Liver (tissue), 8 donors: ENCODE measurements at regions not wholly inside any gene's neighbourhood (a gene's known extent, or its start where the extent isn't known, plus 50 kb on each side); places are given as distances from the start of the nearest gene placed in this dataset.

ENCODE experiments used
- DNase-seq: peaks from one replicate; pipeline ENCODE4 v3.0.0-alpha.2; 2017; ENCODE audit warnings: low spot score
- H3K27ac ChIP-seq, 2 donors: one replicate each; pipeline ENCODE4 v1.7.0; 2013; ENCODE audit warnings: inconsistent platforms in 2 of 2, low read length in 2 of 2, control low read depth in 1 of 2, low read depth in 1 of 2, mild to moderate bottlenecking in 1 of 2
- H3K27me3 ChIP-seq, 4 donors: one replicate each; pipeline versions ENCODE4 v1.6.1 to v1.7.0; 2013; ENCODE audit warnings: low read length in 3 of 4, inconsistent platforms in 1 of 4, mild to moderate bottlenecking in 1 of 4, moderate library complexity in 1 of 4; ENCODE audit not compliant: control insufficient read depth in 4 of 4, insufficient read depth in 4 of 4
- H3K36me3 ChIP-seq, 4 donors: one replicate each; pipeline versions ENCODE4 v1.6.1 to v1.7.0; 2013; ENCODE audit warnings: low read length in 3 of 4, mild to moderate bottlenecking in 3 of 4, low read depth in 1 of 4, moderate library complexity in 1 of 4; ENCODE audit not compliant: control insufficient read depth in 4 of 4, insufficient read depth in 3 of 4
- H3K4me1 ChIP-seq, 4 donors: one replicate each; pipeline versions ENCODE4 v1.6.1 to v1.7.0; 2013; ENCODE audit warnings: low read length in 3 of 4, mild to moderate bottlenecking in 3 of 4, moderate library complexity in 1 of 4; ENCODE audit not compliant: control insufficient read depth in 4 of 4, insufficient read depth in 4 of 4
- H3K4me3 ChIP-seq, 3 donors: one replicate each; pipeline versions ENCODE4 v1.6.1 to v1.7.0; 2013; ENCODE audit warnings: low read length in 3 of 3, control low read depth in 1 of 3, low read depth in 1 of 3, mild to moderate bottlenecking in 1 of 3
- H3K9ac ChIP-seq, 2 donors: one replicate each; pipeline ENCODE4 v1.7.0; 2013; ENCODE audit warnings: low read length in 2 of 2, mild to moderate bottlenecking in 2 of 2, moderate library complexity in 2 of 2, control low read depth in 1 of 2, low read depth in 1 of 2
- H3K9me3 ChIP-seq, 4 donors: one replicate each; pipeline versions ENCODE4 v1.6.1 to v1.7.0; 2013; ENCODE audit warnings: low read length in 3 of 4; ENCODE audit not compliant: control insufficient read depth in 4 of 4
- CTCF ChIP-seq: fragments of 150-350 bp; IDR thresholded peaks from 2 replicates; pipeline ENCODE4 v1.5.1; 2017; ENCODE audit warnings: improper control_type of control experiment, low read depth, low read length; ENCODE audit not compliant: missing input control
- FOXA1 ChIP-seq: IDR thresholded peaks from 2 replicates; pipeline ENCODE4 v1.6.1; 2016; ENCODE audit warnings: antibody characterized with exemption
- FOXA2 ChIP-seq: IDR thresholded peaks from 2 replicates; pipeline ENCODE4 v1.6.1; 2016; ENCODE audit warnings: antibody characterized with exemption
- GABPA ChIP-seq, 2 donors: IDR thresholded peaks in 1 of 2; conservative IDR thresholded peaks in 1 of 2; 2 replicates each; pipeline ENCODE4 v1.6.1; 2016; ENCODE audit warnings: antibody characterized with exemption in 2 of 2, mild to moderate bottlenecking in 1 of 2, moderate library complexity in 1 of 2
- HNF4A ChIP-seq, 2 donors: conservative IDR thresholded peaks; 2 replicates each; pipeline ENCODE4 v1.6.1; 2016; ENCODE audit warnings: antibody characterized with exemption in 2 of 2, mild to moderate bottlenecking in 2 of 2
- JUND ChIP-seq, 2 donors: IDR thresholded peaks; 2 replicates each; pipeline ENCODE4 v1.6.1; 2016; ENCODE audit warnings: antibody characterized with exemption in 2 of 2
- MAX ChIP-seq: IDR thresholded peaks from 2 replicates; pipeline ENCODE4 v1.6.1; 2016; ENCODE audit warnings: antibody characterized with exemption
- NR2F2 ChIP-seq: IDR thresholded peaks from 2 replicates; pipeline ENCODE4 v1.6.1; 2016; ENCODE audit warnings: antibody characterized with exemption
- REST ChIP-seq: IDR thresholded peaks from 2 replicates; pipeline ENCODE4 v1.6.1; 2016; ENCODE audit warnings: antibody characterized with exemption, mild to moderate bottlenecking
- RXRA ChIP-seq, 2 donors: IDR thresholded peaks; 2 replicates each; pipeline ENCODE4 v1.6.1; 2017 to 2018; ENCODE audit warnings: antibody characterized with exemption in 2 of 2, mild to moderate bottlenecking in 1 of 2
- SP1 ChIP-seq: IDR thresholded peaks from 2 replicates; pipeline ENCODE4 v1.6.1; 2018; ENCODE audit warnings: antibody characterized with exemption, mild to moderate bottlenecking
- TAF1 ChIP-seq: conservative IDR thresholded peaks from 2 replicates; pipeline ENCODE4 v1.6.1; 2016; ENCODE audit warnings: antibody characterized with exemption, mild to moderate bottlenecking
- YY1 ChIP-seq: IDR thresholded peaks from 2 replicates; pipeline ENCODE4 v1.6.1; 2016; ENCODE audit warnings: antibody characterized with exemption, mild to moderate bottlenecking
- WGBS: extraction: QIAGEN DNeasy Blood & Tissue Kit; methylation state at CpG from one replicate; pipeline ENCODE4 v1.1.7; 2013; 5-methylcytosine and 5-hydroxymethylcytosine counted together
- TF ChIP-seq, protein P1 (sequence below): IDR thresholded peaks from 2 replicates; pipeline ENCODE4 v1.6.1; 2016; ENCODE audit warnings: antibody characterized with exemption
- donor health status: healthy.
- donor health status: healthy.
- donor health status: healthy.
- donor health status: healthy.
- donor health status: healthy.

- Histone ChIP-seq H3K4me3 (no peak overlapping the region), H3K27me3 (peaks cover 0 to 3% (median 0%) of the 10 kb centered on the region in 4 donors), H3K9ac (no peak overlapping the region), H3K27ac (no peak overlapping the region), H3K9me3 (no peaks in the 10 kb centered on the region), H3K36me3 (no peaks in the 10 kb centered on the region), H3K4me1 (no peaks in the 10 kb centered on the region)
- no peak for DNase-seq
- WGBS, result 90% methylated on average over 6 of the region's 6 CpGs
- TF ChIP-seq CTCF (no peak), RXRA (IDR thresholded peaks at IDR 0.05) (no peak), REST (no peak), FOXA1 (no peak), SP1 (no peak), MAX (no peak), HNF4A (conservative IDR thresholded peaks at IDR 0.05) (no peak), GABPA (IDR thresholded peaks at IDR 0.05 in 1 of 2, conservative IDR thresholded peaks at IDR 0.05 in 1 of 2) (no peak), TAF1 (no peak)
- TF ChIP-seq, protein P1, sequence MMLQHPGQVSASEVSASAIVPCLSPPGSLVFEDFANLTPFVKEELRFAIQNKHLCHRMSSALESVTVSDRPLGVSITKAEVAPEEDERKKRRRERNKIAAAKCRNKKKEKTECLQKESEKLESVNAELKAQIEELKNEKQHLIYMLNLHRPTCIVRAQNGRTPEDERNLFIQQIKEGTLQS, result no peak
Measured at GRCh38 chr20:57883224-57883623, 173.4 kb upstream of the PMEPA1 start.

DNA sequence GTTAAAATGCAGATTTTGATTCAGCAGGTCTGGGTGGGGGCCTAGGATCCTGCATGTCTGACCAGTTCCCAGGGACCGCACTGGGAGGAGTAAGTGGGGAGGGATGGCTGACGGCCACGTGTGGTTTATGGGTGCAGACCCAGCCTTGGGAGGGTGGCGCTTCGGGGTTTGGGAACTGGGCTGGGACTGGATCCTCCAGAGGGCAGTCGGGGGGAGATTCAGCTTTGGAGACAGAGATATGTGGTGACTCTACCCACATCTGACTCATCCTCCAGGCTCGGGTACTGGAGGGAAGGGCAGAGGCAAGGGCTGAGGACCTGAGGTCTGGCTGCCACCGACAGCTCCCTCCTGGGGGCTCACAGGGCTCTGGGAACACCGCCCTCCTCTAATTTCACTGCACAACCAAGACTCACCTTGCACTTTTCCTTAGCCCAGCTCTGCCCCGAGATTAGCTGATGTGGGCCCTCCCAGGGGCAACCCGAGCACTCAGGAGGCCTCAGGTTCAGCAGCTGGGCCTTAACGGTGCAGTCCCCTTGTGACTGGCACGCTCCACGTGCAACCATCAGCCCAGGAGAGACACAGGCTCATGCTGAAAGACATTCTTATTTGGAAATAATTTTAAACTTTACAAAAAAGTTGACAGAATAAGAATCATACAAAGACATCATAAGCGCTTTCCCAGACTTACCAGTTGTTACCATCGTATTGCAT, 172.8 kb upstream of the PMEPA1 start:
- Histone ChIP-seq H3K9me3 (no peaks in the 10 kb centered on the region), H3K4me3 (no peak overlapping the region), H3K27me3 (peaks cover 0 to 6% (median 2%) of the 10 kb centered on the region in 4 donors), H3K9ac (no peak overlapping the region), H3K36me3 (no peaks in the 10 kb centered on the region), H3K27ac (no peak overlapping the region), H3K4me1 (no peaks in the 10 kb centered on the region)
- TF ChIP-seq HNF4A (conservative IDR thresholded peaks at IDR 0.05), result no peak
- TF ChIP-seq GABPA (IDR thresholded peaks at IDR 0.05 in 1 of 2, conservative IDR thresholded peaks at IDR 0.05 in 1 of 2), result no peak
- no peak for TF ChIP-seq TAF1
- TF ChIP-seq MAX, result no peak
- no peak for TF ChIP-seq REST
- no peak for TF ChIP-seq FOXA2
- TF ChIP-seq, protein P1, result no peak
- no peak for TF ChIP-seq NR2F2
- TF ChIP-seq JUND (IDR thresholded peaks at IDR 0.05), result no peak
- TF ChIP-seq YY1, result no peak
- TF ChIP-seq SP1, result no peak
- no peak for TF ChIP-seq RXRA (IDR thresholded peaks at IDR 0.05)
- no peak for DNase-seq
- WGBS, result 80% methylated on average over 16 of the region's 16 CpGs
